BJ (cell line): ENCODE measurements at regions not wholly inside any gene's neighbourhood (a gene's known extent, or its start where the extent isn't known, plus 50 kb on each side); places are given as distances from the start of the nearest gene placed in this dataset.

Source experiments
- CTCF ChIA-PET: fragments of 350-600 bp; formaldehyde crosslinking; extraction: SDS; loops from one replicate; lab custom pipeline; 2021; ENCODE audit warnings: antibody characterized with exemption, inconsistent platforms; lab: Yijun Ruan, JAX
- POLR2A ChIA-PET: fragments of 300-600 bp; sonication (Branson Sonifier 250); formaldehyde crosslinking; extraction: SDS; loops from one replicate; lab custom pipeline; 2021; ENCODE audit warnings: antibody characterized with exemption; lab: Charles Lee
- DNase-seq: peaks from one replicate; pipeline ENCODE4 v3.0.0-alpha.2; 2011; ENCODE audit warnings: low read depth
- H3K27me3 ChIP-seq: 2 replicates; pipeline ENCODE4 v1.6.0; 2011; ENCODE audit warnings: low read length; ENCODE audit not compliant: control insufficient read depth, insufficient read depth
- H3K36me3 ChIP-seq: 2 replicates; pipeline ENCODE4 v1.5.1; 2011; ENCODE audit warnings: low read length; ENCODE audit not compliant: control insufficient read depth, insufficient read depth
- H3K4me3 ChIP-seq: 2 replicates; pipeline ENCODE4 v1.5.1; 2011; ENCODE audit warnings: low read depth, mild to moderate bottlenecking, control low read depth, low read length
- CTCF ChIP-seq: IDR thresholded peaks from 2 replicates; pipeline ENCODE4 v1.5.1; 2011; ENCODE audit warnings: low read depth, mild to moderate bottlenecking, control low read depth, inconsistent platforms, low read length, moderate library complexity; ENCODE audit not compliant: insufficient read depth

- no peak for TF ChIP-seq CTCF
- Histone ChIP-seq H3K36me3 (no peaks in the 10 kb centered on the region), H3K27me3 (no peaks in the 10 kb centered on the region), H3K4me3 (no peak overlapping the region)
- POLR2A ChIA-PET = no interaction called here
- DNase-seq = no peak
- CTCF ChIA-PET = interaction anchor here (0.6 to 1.2 kb wide), 3 partner anchors 147 to 1467 kb away, joined by 3 to 4 read pairs (median 4); no protein-coding TSS in a partner anchor
Observed at GRCh38 chr2:67083951-67084350, 313.2 kb upstream of the ETAA1 start.

- CTCF ChIA-PET = interaction anchor here (0.5 to 1.5 kb wide), 2 partner anchors 9 to 24 kb away, joined by 3 to 5 read pairs; no protein-coding TSS in a partner anchor
- POLR2A ChIA-PET = no interaction called here
- Histone ChIP-seq H3K27me3 (no peaks in the 10 kb centered on the region), H3K4me3 (no peak overlapping the region), H3K36me3 (no peaks in the 10 kb centered on the region)
- no peak for TF ChIP-seq CTCF
- no peak for DNase-seq
Observed at GRCh38 chr2:67085146-67085545, 312.0 kb upstream of the ETAA1 start.

GRCh38 chr2:67091681-67092080 lies 305.5 kb upstream of the ETAA1 start:
- ChIA-PET POLR2A (no interaction called here), CTCF (no interaction called here)
- no peak for DNase-seq
- TF ChIP-seq CTCF = no peak
- no peaks in the 10 kb centered on the region for H3K27me3 ChIP-seq
- no peaks in the 10 kb centered on the region for H3K36me3 ChIP-seq
- no peak overlapping the region for H3K4me3 ChIP-seq

- ChIA-PET CTCF (no interaction called here), POLR2A (no interaction called here)
- Histone ChIP-seq H3K4me3 (no peak overlapping the region), H3K27me3 (no peaks in the 10 kb centered on the region), H3K36me3 (no peaks in the 10 kb centered on the region)
- TF ChIP-seq CTCF = no peak
- no peak for DNase-seq
Observed at GRCh38 chr2:67095121-67095520, 302.0 kb upstream of the ETAA1 start.

GRCh38 chr2:67096886-67097285 lies 300.2 kb upstream of the ETAA1 start:
- POLR2A ChIA-PET = no interaction called here
- DNase-seq = no peak
- TF ChIP-seq CTCF = no peak
- no peak overlapping the region for H3K4me3 ChIP-seq
- no peaks in the 10 kb centered on the region for H3K36me3 ChIP-seq
- CTCF ChIA-PET = interaction anchor here (0.6 kb wide), 1 partner anchor 34 kb away, joined by 3 read pairs; no protein-coding TSS in a partner anchor
- no peaks in the 10 kb centered on the region for H3K27me3 ChIP-seq
